ENCODE measurements at regions not wholly inside any gene's neighbourhood (a gene's known extent, or its start where the extent isn't known, plus 50 kb on each side); places are given as distances from the start of the nearest gene placed in this dataset.

GRCh38 chr18:6624271-6624660 is 105.2 kb upstream of the ARHGAP28 start:
- Histone ChIP-seq H3K4me1 (ENCODE audit: control insufficient read depth in 2 of 2, insufficient read depth in 2 of 2, low read length in 2 of 2) (no peaks in the 10 kb centered on the region), H3K27me3 (ENCODE audit: control insufficient read depth in 2 of 2, insufficient read depth in 1 of 2, low read length in 1 of 2) (no peaks in the 10 kb centered on the region), H3K27ac (ENCODE audit: low read depth in 1 of 2, low read length in 1 of 2) (peak overlapping the region in 1 of 2 donors; percentile 2), H3K9me3 (ENCODE audit: control insufficient read depth in 2 of 2, insufficient read depth in 1 of 2, low read length in 1 of 2) (no peaks in the 10 kb centered on the region), H3K36me3 (ENCODE audit: control insufficient read depth in 2 of 2, insufficient read depth in 2 of 2, low read length in 1 of 2) (no peaks in the 10 kb centered on the region), H3K4me3 (ENCODE audit: low read length in 2 of 2) (no peak overlapping the region)
- 84% methylated on average over 5 of the region's 5 CpGs for WGBS
- no peak for DNase-seq (ENCODE audit: low read depth in 6 of 9, low spot score in 9 of 9)

GRCh38 chr18:6624661-6625311 is 104.7 kb upstream of the ARHGAP28 start:
- Histone ChIP-seq H3K27ac (ENCODE audit: low read depth in 1 of 2, low read length in 1 of 2) (peak overlapping the region in 1 of 2 donors; percentile 2), H3K4me1 (ENCODE audit: control insufficient read depth in 2 of 2, insufficient read depth in 2 of 2, low read length in 2 of 2) (no peaks in the 10 kb centered on the region), H3K4me3 (ENCODE audit: low read length in 2 of 2) (no peak overlapping the region), H3K27me3 (ENCODE audit: control insufficient read depth in 2 of 2, insufficient read depth in 1 of 2, low read length in 1 of 2) (no peaks in the 10 kb centered on the region), H3K9me3 (ENCODE audit: control insufficient read depth in 2 of 2, insufficient read depth in 1 of 2, low read length in 1 of 2) (no peaks in the 10 kb centered on the region), H3K36me3 (ENCODE audit: control insufficient read depth in 2 of 2, insufficient read depth in 2 of 2, low read length in 1 of 2) (no peaks in the 10 kb centered on the region)
- 85% methylated on average over 5 of the region's 5 CpGs for WGBS
- DNase-seq (ENCODE audit: low read depth in 6 of 9, low spot score in 9 of 9): no peak

- Histone ChIP-seq H3K4me3 (ENCODE audit: low read length in 2 of 2) (no peak overlapping the region), H3K27ac (ENCODE audit: low read depth in 1 of 2, low read length in 1 of 2) (no peak overlapping the region), H3K27me3 (ENCODE audit: control insufficient read depth in 2 of 2, insufficient read depth in 1 of 2, low read length in 1 of 2) (no peaks in the 10 kb centered on the region), H3K9me3 (ENCODE audit: control insufficient read depth in 2 of 2, insufficient read depth in 1 of 2, low read length in 1 of 2) (no peaks in the 10 kb centered on the region), H3K36me3 (ENCODE audit: control insufficient read depth in 2 of 2, insufficient read depth in 2 of 2, low read length in 1 of 2) (no peaks in the 10 kb centered on the region), H3K4me1 (ENCODE audit: control insufficient read depth in 2 of 2, insufficient read depth in 2 of 2, low read length in 2 of 2) (no peaks in the 10 kb centered on the region)
- 67% methylated on average over 3 of the region's 3 CpGs for WGBS
- no peak for DNase-seq (ENCODE audit: low read depth in 6 of 9, low spot score in 9 of 9)
These were observed 104.0 kb upstream of the ARHGAP28 start for GRCh38 chr18:6625481-6625880.

- no peak for DNase-seq (ENCODE audit: low read depth in 6 of 9, low spot score in 9 of 9)
- Histone ChIP-seq H3K27me3 (ENCODE audit: control insufficient read depth in 2 of 2, insufficient read depth in 1 of 2, low read length in 1 of 2) (no peaks in the 10 kb centered on the region), H3K4me1 (ENCODE audit: control insufficient read depth in 2 of 2, insufficient read depth in 2 of 2, low read length in 2 of 2) (no peaks in the 10 kb centered on the region), H3K27ac (ENCODE audit: low read depth in 1 of 2, low read length in 1 of 2) (no peak overlapping the region), H3K36me3 (ENCODE audit: control insufficient read depth in 2 of 2, insufficient read depth in 2 of 2, low read length in 1 of 2) (no peaks in the 10 kb centered on the region), H3K9me3 (ENCODE audit: control insufficient read depth in 2 of 2, insufficient read depth in 1 of 2, low read length in 1 of 2) (no peaks in the 10 kb centered on the region), H3K4me3 (ENCODE audit: low read length in 2 of 2) (no peak overlapping the region)
- WGBS: 95% methylated on average over 5 of the region's 5 CpGs
These were observed 103.1 kb upstream of the ARHGAP28 start for GRCh38 chr18:6626457-6626856.

GRCh38 chr18:6627645-6628044 is 101.9 kb upstream of the ARHGAP28 start:
- WGBS: 91% methylated on average over 4 of the region's 4 CpGs
- Histone ChIP-seq H3K27ac (ENCODE audit: low read depth in 1 of 2, low read length in 1 of 2) (no peak overlapping the region), H3K4me3 (ENCODE audit: low read length in 2 of 2) (no peak overlapping the region), H3K4me1 (ENCODE audit: control insufficient read depth in 2 of 2, insufficient read depth in 2 of 2, low read length in 2 of 2) (no peaks in the 10 kb centered on the region), H3K36me3 (ENCODE audit: control insufficient read depth in 2 of 2, insufficient read depth in 2 of 2, low read length in 1 of 2) (no peaks in the 10 kb centered on the region), H3K9me3 (ENCODE audit: control insufficient read depth in 2 of 2, insufficient read depth in 1 of 2, low read length in 1 of 2) (no peaks in the 10 kb centered on the region), H3K27me3 (ENCODE audit: control insufficient read depth in 2 of 2, insufficient read depth in 1 of 2, low read length in 1 of 2) (no peaks in the 10 kb centered on the region)
- DNase-seq (ENCODE audit: low read depth in 6 of 9, low spot score in 9 of 9): no peak

DNA sequence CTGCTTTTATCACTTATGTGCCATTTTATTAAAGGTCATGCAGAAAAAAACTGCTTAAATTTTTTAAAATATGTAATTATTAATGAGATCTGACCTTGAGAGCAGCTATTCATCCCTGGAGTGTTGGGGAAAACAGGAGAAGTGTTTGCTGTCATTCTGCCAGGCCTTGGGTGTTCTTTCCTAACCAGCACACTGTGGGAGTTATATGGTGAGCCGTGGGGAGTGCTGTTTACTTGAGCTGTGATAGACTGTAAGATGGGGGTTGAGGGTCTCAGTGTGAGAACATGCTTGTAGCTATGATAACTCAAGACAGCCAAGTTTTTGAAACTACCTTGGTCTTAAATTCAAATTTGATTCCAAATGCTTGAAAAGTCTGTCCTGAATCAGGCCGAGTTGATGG is 101.3 kb upstream of the ARHGAP28 start:
- no peak overlapping the region for H3K27ac ChIP-seq (ENCODE audit: low read depth in 1 of 2, low read length in 1 of 2)
- no peaks in the 10 kb centered on the region for H3K27me3 ChIP-seq (ENCODE audit: control insufficient read depth in 2 of 2, insufficient read depth in 1 of 2, low read length in 1 of 2)
- 89% methylated on average over 2 of the region's 2 CpGs for WGBS
- no peaks in the 10 kb centered on the region for H3K36me3 ChIP-seq (ENCODE audit: control insufficient read depth in 2 of 2, insufficient read depth in 2 of 2, low read length in 1 of 2)
- H3K9me3 ChIP-seq (ENCODE audit: control insufficient read depth in 2 of 2, insufficient read depth in 1 of 2, low read length in 1 of 2): no peaks in the 10 kb centered on the region
- DNase-seq (ENCODE audit: low read depth in 6 of 9, low spot score in 9 of 9): no peak
- H3K4me1 ChIP-seq (ENCODE audit: control insufficient read depth in 2 of 2, insufficient read depth in 2 of 2, low read length in 2 of 2): no peaks in the 10 kb centered on the region
- no peak overlapping the region for H3K4me3 ChIP-seq (ENCODE audit: low read length in 2 of 2)

DNA sequence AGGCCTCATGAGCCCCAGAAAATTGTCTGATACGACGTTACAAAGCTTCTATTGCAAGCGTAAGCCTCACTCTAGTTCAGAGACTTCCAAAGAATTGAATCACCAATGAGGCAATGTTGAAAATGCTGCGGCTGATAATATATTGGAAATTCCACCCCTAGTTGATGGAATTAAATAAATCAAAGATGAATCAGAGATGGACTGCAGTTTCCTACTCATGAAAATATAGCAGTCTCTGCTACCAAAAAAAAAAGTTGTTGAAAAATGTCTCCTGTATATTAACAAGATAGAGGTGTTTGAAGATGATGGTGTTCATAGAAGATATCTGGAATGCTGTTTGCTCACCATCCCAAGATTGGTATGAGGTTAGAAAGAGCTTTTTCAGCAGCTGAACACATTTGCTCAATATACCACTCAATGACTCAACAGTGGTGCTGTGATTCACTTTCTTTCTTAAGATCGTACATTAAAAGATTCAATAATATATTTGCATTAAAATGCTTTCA is 99.8 kb upstream of the ARHGAP28 start:
- H3K27me3 ChIP-seq (ENCODE audit: control insufficient read depth in 2 of 2, insufficient read depth in 1 of 2, low read length in 1 of 2): no peaks in the 10 kb centered on the region
- 95% methylated on average over 5 of the region's 5 CpGs for WGBS

DNA sequence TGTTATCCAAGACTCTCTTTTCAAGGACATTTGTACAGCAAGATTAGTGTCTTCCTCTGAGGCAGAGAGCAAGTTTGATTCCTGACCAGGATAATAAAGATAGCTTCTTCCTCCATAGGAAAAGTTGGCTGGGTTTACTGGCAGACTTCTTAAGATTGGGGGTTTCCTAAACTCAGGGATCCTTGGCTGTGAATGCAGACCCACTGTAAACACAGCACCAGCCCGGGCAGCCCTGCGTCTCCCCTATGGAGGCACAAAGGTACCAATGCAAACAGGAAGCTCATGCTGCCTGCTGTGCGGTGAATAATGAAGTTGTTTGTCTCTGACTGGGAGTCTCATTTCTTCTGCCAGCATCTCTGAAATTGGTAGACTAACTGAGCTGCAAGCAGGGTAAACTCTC is 96.2 kb upstream of the ARHGAP28 start:
- WGBS: 53% methylated on average over 3 of the region's 3 CpGs
- no peak for DNase-seq (ENCODE audit: low read depth in 6 of 9, low spot score in 9 of 9)
- no peaks in the 10 kb centered on the region for H3K4me1 ChIP-seq (ENCODE audit: control insufficient read depth in 2 of 2, insufficient read depth in 2 of 2, low read length in 2 of 2)

More for the DNA sequence above, 99.8 kb upstream of the ARHGAP28 start:
- no peak for DNase-seq (ENCODE audit: low read depth in 6 of 9, low spot score in 9 of 9)
- no peak overlapping the region for H3K4me3 ChIP-seq (ENCODE audit: low read length in 2 of 2)
- no peaks in the 10 kb centered on the region for H3K9me3 ChIP-seq (ENCODE audit: control insufficient read depth in 2 of 2, insufficient read depth in 1 of 2, low read length in 1 of 2)
- H3K36me3 ChIP-seq (ENCODE audit: control insufficient read depth in 2 of 2, insufficient read depth in 2 of 2, low read length in 1 of 2): no peaks in the 10 kb centered on the region
- H3K27ac ChIP-seq (ENCODE audit: low read depth in 1 of 2, low read length in 1 of 2): no peak overlapping the region
- no peaks in the 10 kb centered on the region for H3K4me1 ChIP-seq (ENCODE audit: control insufficient read depth in 2 of 2, insufficient read depth in 2 of 2, low read length in 2 of 2)

DNA sequence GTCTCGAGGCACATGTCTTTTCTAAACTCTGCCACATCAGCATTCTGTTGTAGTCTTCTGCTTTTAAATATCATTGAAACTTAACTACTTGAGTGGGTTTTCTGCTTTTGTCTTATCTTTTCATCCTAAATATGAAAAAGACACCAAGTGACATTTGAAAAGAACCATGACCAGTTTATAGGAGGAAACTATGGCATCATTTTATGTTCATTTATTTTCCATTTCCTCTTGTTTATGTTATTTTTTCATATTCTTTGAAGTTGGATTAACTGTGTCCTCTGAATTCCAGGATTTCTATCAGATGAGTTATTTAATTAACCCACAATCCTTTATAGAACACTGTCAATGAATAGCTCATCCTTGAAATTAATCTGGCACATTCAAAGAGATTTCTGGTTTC is 93.4 kb upstream of the ARHGAP28 start:
- Histone ChIP-seq H3K4me1 (ENCODE audit: control insufficient read depth in 2 of 2, insufficient read depth in 2 of 2, low read length in 2 of 2) (no peaks in the 10 kb centered on the region), H3K36me3 (ENCODE audit: control insufficient read depth in 2 of 2, insufficient read depth in 2 of 2, low read length in 1 of 2) (no peaks in the 10 kb centered on the region), H3K27ac (ENCODE audit: low read depth in 1 of 2, low read length in 1 of 2) (no peak overlapping the region), H3K9me3 (ENCODE audit: control insufficient read depth in 2 of 2, insufficient read depth in 1 of 2, low read length in 1 of 2) (no peaks in the 10 kb centered on the region), H3K27me3 (ENCODE audit: control insufficient read depth in 2 of 2, insufficient read depth in 1 of 2, low read length in 1 of 2) (no peaks in the 10 kb centered on the region), H3K4me3 (ENCODE audit: low read length in 2 of 2) (no peak overlapping the region)
- 70% methylated on average over 1 of the region's 1 CpG for WGBS
- no peak for DNase-seq (ENCODE audit: low read depth in 6 of 9, low spot score in 9 of 9)

More for the DNA sequence above, 96.2 kb upstream of the ARHGAP28 start:
- no peaks in the 10 kb centered on the region for H3K9me3 ChIP-seq (ENCODE audit: control insufficient read depth in 2 of 2, insufficient read depth in 1 of 2, low read length in 1 of 2)
- no peak overlapping the region for H3K4me3 ChIP-seq (ENCODE audit: low read length in 2 of 2)
- no peak overlapping the region for H3K27ac ChIP-seq (ENCODE audit: low read depth in 1 of 2, low read length in 1 of 2)
- H3K27me3 ChIP-seq (ENCODE audit: control insufficient read depth in 2 of 2, insufficient read depth in 1 of 2, low read length in 1 of 2): no peaks in the 10 kb centered on the region
- no peaks in the 10 kb centered on the region for H3K36me3 ChIP-seq (ENCODE audit: control insufficient read depth in 2 of 2, insufficient read depth in 2 of 2, low read length in 1 of 2)

Data from thymus (tissue), 11 donors.